Panc1 (cell line): ENCODE measurements at regions not wholly inside any gene's neighbourhood (a gene's known extent, or its start where the extent isn't known, plus 50 kb on each side); places are given as distances from the start of the nearest gene placed in this dataset.

Experiments used
- CTCF ChIP-seq: fragments of 450-650 bp; IDR thresholded peaks from 2 replicates; pipeline ENCODE4 v1.5.1; 2017; ENCODE audit warnings: mild to moderate bottlenecking
- POLR2AphosphoS5 ChIP-seq: IDR thresholded peaks from 2 replicates; pipeline ENCODE4 v1.6.1; 2012; ENCODE audit warnings: mild to moderate bottlenecking, low read depth, low read length, moderate library complexity
- SIN3A ChIP-seq: IDR thresholded peaks from 2 replicates; pipeline ENCODE4 v1.6.1; 2012; ENCODE audit warnings: low read depth, mild to moderate bottlenecking, low read length, moderate library complexity, borderline replicate concordance; ENCODE audit not compliant: insufficient read depth

- TF ChIP-seq CTCF (no peak), POLR2AphosphoS5 (no peak), SIN3A (no peak)
These were observed 335.9 kb upstream of the NT5C1B start for GRCh38 chr2:18925296-18925695.
